ENCODE measurements at regions not wholly inside any gene's neighbourhood (a gene's known extent, or its start where the extent isn't known, plus 50 kb on each side); places are given as distances from the start of the nearest gene placed in this dataset.

DNA sequence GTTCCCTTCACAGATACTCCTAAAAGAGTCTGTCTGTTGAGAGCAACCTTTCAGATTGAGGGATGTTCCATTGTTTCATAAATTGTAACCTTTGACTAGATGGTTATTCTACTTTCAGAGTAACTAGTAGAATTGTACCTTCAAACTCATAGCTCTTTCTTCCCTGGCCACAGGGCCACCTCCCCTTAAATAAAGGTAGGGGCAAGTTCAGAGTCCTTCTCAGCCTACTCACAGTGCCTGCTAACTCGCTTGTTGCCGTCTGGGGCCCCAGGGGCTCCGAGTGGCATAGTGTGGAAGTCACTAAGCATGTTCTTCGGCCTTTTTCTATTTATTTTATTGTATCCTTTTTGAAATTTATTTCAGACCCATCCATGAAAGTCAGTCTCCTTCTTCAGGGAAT, 250.4 kb downstream of the ALX1 start:
- Mint-ChIP-seq H3K4me3 (no peak overlapping the region), H3K36me3 (ENCODE audit: low read depth) (no peaks in the 10 kb centered on the region), H3K4me1 (ENCODE audit: low read depth) (no peaks in the 10 kb centered on the region), H3K27me3 (ENCODE audit: insufficient read depth) (no peaks in the 10 kb centered on the region), H3K27ac (no peak overlapping the region), H3K9me3 (no peaks in the 10 kb centered on the region)
- no peak for DNase-seq (ENCODE audit: low spot score)
- intact Hi-C loops (cut with micrococcal nuclease): no loop called here

DNA sequence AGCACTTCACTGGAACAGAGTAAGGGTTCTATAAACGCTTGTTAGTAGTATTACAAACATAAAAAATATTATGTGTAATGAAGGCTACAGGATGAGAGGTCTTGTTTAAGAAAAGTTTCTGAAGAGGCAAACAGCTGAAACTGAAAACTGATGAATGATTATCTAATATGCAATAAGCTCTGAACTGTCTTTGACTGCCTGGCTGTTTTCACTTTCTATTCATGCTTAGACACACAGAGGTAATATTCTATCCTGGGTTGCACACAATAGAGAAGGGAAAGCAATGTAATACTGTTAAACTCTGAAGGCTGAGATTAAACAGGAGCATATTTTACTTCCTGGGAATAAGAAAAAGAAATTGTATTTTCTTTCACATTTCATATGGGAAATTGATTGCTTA, 251.3 kb downstream of the ALX1 start:
- no peaks in the 10 kb centered on the region for H3K27me3 Mint-ChIP-seq (ENCODE audit: insufficient read depth)
- intact Hi-C loops (cut with micrococcal nuclease): no loop called here
- no peaks in the 10 kb centered on the region for H3K4me1 Mint-ChIP-seq (ENCODE audit: low read depth)
- no peaks in the 10 kb centered on the region for H3K9me3 Mint-ChIP-seq
- no peak overlapping the region for H3K4me3 Mint-ChIP-seq
- DNase-seq (ENCODE audit: low spot score): no peak
- H3K27ac Mint-ChIP-seq: no peak overlapping the region
- no peaks in the 10 kb centered on the region for H3K36me3 Mint-ChIP-seq (ENCODE audit: low read depth)

DNA sequence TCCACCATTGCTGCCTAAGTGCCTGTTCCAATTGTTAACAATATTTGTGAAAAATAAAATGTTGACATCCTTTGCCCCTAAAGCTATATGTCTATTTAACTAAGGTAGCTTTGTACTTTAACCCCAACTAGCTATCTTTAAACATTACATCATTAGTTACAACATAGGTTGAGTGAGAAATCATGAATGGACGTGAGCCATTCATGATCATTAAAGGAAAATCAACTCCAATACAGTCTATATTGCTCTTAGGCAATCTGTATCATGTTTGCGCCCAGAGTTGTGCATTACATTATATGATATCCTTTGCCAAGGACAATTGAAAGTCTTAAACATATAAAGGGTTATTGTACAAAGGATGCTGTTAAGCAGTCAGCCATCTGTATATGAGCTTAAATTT, 269.6 kb downstream of the ALX1 start:
- no peaks in the 10 kb centered on the region for H3K27me3 Mint-ChIP-seq (ENCODE audit: insufficient read depth)
- no peaks in the 10 kb centered on the region for H3K4me1 Mint-ChIP-seq (ENCODE audit: low read depth)
- H3K36me3 Mint-ChIP-seq (ENCODE audit: low read depth): no peaks in the 10 kb centered on the region
- no peaks in the 10 kb centered on the region for H3K9me3 Mint-ChIP-seq
- no peak overlapping the region for H3K4me3 Mint-ChIP-seq
- no peak overlapping the region for H3K27ac Mint-ChIP-seq
- DNase-seq (ENCODE audit: low spot score): no peak
- intact Hi-C loops (cut with micrococcal nuclease): no loop called here

DNA sequence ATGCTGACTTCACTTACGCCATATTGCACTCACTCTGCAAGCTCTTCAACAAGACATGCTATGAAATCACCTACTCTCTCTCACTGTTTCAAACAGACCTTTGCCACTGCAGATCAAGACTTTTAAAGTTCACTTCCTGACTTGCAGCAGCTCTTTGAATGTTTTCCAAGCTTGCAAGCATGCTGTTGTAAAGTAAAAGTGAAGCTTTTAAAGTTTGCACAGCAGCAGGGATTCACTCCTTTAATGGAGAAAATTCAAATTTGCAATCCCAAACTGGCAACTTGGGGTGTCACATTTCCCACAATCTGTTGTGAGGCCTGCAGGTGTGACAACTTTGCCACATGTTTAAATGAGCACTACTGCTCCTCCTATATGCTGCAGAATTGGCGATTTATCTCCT, 270.9 kb downstream of the ALX1 start:
- intact Hi-C loops (cut with micrococcal nuclease): no loop called here
- DNase-seq (ENCODE audit: low spot score): no peak
- H3K4me1 Mint-ChIP-seq (ENCODE audit: low read depth): no peaks in the 10 kb centered on the region
- no peaks in the 10 kb centered on the region for H3K9me3 Mint-ChIP-seq
- no peak overlapping the region for H3K4me3 Mint-ChIP-seq
- H3K36me3 Mint-ChIP-seq (ENCODE audit: low read depth): no peaks in the 10 kb centered on the region
- no peak overlapping the region for H3K27ac Mint-ChIP-seq
- H3K27me3 Mint-ChIP-seq (ENCODE audit: insufficient read depth): no peaks in the 10 kb centered on the region

DNA sequence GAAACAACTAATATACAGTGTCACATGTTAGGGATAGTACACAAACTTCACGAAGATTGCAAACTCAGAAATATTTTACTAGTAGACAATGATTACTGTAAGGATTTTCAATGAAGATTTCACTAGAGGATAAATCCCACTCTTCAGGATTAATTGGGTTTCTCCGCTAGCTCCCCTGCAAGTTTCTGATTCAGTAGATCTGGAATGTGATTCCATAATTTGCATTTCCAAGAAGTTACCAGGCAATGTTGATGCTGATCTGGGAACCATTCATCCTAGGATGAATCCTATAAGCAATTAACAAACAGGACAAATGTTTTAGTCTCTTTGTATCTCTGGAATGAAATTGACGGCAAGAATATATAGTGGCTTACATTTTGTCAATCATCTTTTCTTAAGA, 272.4 kb downstream of the ALX1 start:
- H3K27me3 Mint-ChIP-seq (ENCODE audit: insufficient read depth): no peaks in the 10 kb centered on the region
- H3K27ac Mint-ChIP-seq: no peak overlapping the region
- H3K4me1 Mint-ChIP-seq (ENCODE audit: low read depth): no peaks in the 10 kb centered on the region
- no peaks in the 10 kb centered on the region for H3K9me3 Mint-ChIP-seq
- H3K36me3 Mint-ChIP-seq (ENCODE audit: low read depth): no peaks in the 10 kb centered on the region
- DNase-seq (ENCODE audit: low spot score): no peak
- intact Hi-C loops (cut with micrococcal nuclease): no loop called here
- no peak overlapping the region for H3K4me3 Mint-ChIP-seq

DNA sequence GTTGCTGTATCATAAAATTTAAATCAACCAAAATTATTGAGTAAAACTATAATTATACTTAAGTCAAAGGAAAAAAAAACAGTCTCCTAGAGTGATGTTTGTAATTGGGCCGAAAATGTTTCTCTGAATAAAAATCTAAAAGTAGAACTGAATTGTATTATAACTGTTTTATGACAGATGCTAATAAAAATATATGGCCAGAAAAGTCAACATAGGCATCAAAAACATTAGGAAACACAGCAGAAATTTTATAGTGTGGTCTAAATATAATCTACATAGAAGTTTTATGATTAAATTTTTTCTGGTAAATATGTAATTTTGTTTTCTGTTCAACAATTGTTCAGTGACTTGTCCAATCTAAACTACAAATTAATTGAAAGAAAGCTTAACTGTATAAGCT, 277.8 kb downstream of the ALX1 start:
- Mint-ChIP-seq H3K4me3 (no peak overlapping the region), H3K9me3 (no peaks in the 10 kb centered on the region), H3K27me3 (ENCODE audit: insufficient read depth) (no peaks in the 10 kb centered on the region), H3K4me1 (ENCODE audit: low read depth) (no peaks in the 10 kb centered on the region), H3K27ac (no peak overlapping the region), H3K36me3 (ENCODE audit: low read depth) (no peaks in the 10 kb centered on the region)
- no peak for DNase-seq (ENCODE audit: low spot score)
- intact Hi-C loops (cut with micrococcal nuclease): no loop called here

DNA sequence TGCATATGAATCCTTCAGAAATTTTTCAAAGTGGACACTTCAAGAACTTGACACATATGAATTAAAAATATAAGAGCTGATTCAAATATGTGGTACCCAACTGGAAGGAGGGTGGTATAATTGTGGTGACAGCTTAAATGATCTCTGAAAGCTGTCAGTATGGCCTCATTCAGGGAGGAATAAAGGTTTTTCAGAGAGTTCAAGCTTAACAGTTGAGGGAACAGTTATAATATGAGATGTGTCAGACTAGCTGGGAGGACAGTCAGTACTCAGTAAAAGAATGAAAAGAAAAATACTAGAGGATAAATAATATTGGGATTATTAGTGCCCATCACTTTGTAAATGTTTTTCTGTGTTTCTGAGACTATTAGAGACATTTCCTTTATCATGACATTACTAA, 277.5 kb downstream of the RASSF9 start:
- no peak overlapping the region for H3K4me3 Mint-ChIP-seq
- H3K4me1 Mint-ChIP-seq (ENCODE audit: low read depth): no peaks in the 10 kb centered on the region
- no peaks in the 10 kb centered on the region for H3K27me3 Mint-ChIP-seq (ENCODE audit: insufficient read depth)
- H3K27ac Mint-ChIP-seq: no peak overlapping the region
- no peaks in the 10 kb centered on the region for H3K9me3 Mint-ChIP-seq
- no peak for DNase-seq (ENCODE audit: low spot score)
- no peaks in the 10 kb centered on the region for H3K36me3 Mint-ChIP-seq (ENCODE audit: low read depth)
- intact Hi-C loops (cut with micrococcal nuclease): no loop called here

DNA sequence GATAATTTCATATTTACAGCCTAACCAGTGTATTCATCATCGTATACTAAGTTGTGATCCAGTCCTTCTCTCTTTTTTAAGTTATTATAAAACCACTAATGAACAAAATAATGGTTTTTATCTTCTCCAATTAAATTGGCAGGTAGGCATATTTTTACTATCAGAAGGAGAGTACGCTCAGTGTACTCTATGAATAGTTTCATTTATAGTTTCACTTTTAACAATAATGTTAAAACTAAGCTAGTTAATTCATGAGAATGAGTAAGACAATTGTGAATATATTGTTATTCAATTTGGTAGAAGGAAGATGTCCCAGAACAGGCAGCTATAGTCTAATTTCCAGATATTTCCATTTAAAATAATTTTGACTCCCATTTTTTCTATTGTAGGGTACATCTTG, 277.1 kb downstream of the RASSF9 start:
- H3K9me3 Mint-ChIP-seq: no peaks in the 10 kb centered on the region
- DNase-seq (ENCODE audit: low spot score): no peak
- H3K4me3 Mint-ChIP-seq: no peak overlapping the region
- intact Hi-C loops (cut with micrococcal nuclease): no loop called here
- H3K4me1 Mint-ChIP-seq (ENCODE audit: low read depth): no peaks in the 10 kb centered on the region
- no peaks in the 10 kb centered on the region for H3K36me3 Mint-ChIP-seq (ENCODE audit: low read depth)
- no peak overlapping the region for H3K27ac Mint-ChIP-seq
- H3K27me3 Mint-ChIP-seq (ENCODE audit: insufficient read depth): no peaks in the 10 kb centered on the region

DNA sequence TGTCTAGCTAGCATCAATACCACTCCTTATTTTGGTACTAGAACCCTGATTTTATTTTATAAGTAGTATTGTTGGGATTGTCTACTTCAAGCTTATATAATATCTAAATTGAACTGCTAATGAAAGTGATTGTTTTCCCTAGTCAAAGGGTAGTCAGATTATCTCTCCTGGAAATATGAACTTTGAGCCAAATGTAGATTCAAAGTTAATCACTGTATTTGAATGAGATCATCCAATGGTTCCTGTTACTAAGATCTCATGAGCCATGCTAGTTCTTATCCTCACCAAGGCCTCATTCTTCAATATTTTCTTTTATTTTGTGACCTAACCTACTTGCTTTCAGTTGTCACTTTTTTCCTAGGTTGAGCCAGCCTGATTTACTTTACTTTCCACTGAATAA, 276.7 kb downstream of the RASSF9 start:
- H3K36me3 Mint-ChIP-seq (ENCODE audit: low read depth): no peaks in the 10 kb centered on the region
- no peak overlapping the region for H3K4me3 Mint-ChIP-seq
- DNase-seq (ENCODE audit: low spot score): no peak
- H3K4me1 Mint-ChIP-seq (ENCODE audit: low read depth): no peaks in the 10 kb centered on the region
- intact Hi-C loops (cut with micrococcal nuclease): no loop called here
- H3K27ac Mint-ChIP-seq: no peak overlapping the region
- no peaks in the 10 kb centered on the region for H3K27me3 Mint-ChIP-seq (ENCODE audit: insufficient read depth)
- H3K9me3 Mint-ChIP-seq: no peaks in the 10 kb centered on the region

DNA sequence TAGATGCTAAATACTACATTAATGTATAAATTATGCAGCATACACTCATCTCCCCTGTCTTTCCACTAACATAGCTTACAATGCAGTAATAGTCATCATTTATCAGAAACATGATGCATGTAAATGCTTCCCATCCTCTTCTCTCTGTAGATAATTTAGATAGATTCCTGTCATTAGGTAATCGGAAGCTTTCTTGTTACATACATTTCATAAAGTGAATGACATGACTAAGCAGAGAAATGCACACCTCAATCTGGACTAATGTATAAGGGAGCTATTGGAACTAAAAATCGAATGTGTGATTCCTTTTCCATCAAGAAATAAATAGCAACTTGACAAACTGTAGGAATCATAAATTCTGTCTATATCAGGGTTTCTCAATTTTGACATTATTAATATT, 273.4 kb downstream of the RASSF9 start:
- no peaks in the 10 kb centered on the region for H3K4me1 Mint-ChIP-seq (ENCODE audit: low read depth)
- H3K27me3 Mint-ChIP-seq (ENCODE audit: insufficient read depth): no peaks in the 10 kb centered on the region
- H3K36me3 Mint-ChIP-seq (ENCODE audit: low read depth): no peaks in the 10 kb centered on the region
- no peak overlapping the region for H3K27ac Mint-ChIP-seq
- no peak for DNase-seq (ENCODE audit: low spot score)
- intact Hi-C loops (cut with micrococcal nuclease): no loop called here
- H3K4me3 Mint-ChIP-seq: no peak overlapping the region
- H3K9me3 Mint-ChIP-seq: no peaks in the 10 kb centered on the region

DNA sequence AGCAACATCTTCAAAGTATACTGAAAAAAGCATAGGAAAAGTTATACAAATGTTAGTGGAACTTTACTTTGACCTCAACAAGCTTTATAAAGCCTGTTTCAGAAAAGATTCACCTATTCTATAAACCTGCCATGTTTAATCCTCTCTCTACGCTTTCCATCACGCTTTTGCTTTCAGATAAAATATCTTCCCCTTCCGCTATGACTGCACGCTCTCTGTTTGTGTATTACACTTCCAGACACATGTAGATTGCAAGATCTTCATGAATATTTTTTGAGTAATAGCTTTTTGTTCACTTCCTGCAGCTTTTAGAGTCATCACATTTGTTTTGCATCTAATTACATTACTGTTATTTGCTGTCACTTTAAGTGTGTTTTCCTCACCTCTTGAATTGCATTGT, 271.4 kb downstream of the RASSF9 start:
- H3K36me3 Mint-ChIP-seq (ENCODE audit: low read depth): no peaks in the 10 kb centered on the region

DNA sequence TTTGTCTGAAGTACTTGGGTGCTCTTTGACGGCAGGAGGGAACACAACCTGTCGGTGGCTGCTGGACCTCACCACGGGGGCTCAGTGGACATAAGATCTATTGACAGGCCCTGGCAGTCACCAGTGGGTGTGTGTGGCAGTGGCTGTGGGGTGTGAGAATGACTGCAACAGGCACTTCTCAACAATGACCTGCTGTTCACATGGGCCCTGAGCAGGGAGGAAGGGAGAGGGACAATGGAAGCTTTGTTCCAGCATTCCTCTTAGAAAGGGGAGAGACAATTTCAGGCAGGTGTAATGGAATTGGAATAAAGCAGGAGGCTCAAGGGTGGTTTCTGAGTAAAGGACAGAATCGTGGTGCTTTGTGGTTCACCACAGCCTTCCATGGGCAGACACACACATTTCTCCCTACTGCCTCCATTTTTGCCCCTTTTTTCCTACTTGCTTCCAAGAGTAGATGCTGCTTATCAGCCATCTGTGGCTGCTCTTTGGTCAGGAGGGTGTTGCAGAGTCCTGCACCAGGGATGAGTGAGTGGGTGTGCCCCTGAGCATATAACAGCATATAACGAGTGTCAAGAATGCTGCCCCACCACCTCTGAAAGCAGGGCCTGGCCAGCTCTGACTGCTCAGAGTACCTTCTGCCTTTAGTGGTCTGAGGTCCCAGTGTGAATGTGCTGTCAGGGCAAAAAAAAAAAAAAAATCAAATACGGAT, 267.7 kb downstream of the RASSF9 start:
- Mint-ChIP-seq H3K9me3 (no peaks in the 10 kb centered on the region), H3K4me1 (ENCODE audit: low read depth) (no peaks in the 10 kb centered on the region)

More for the DNA sequence above, 271.4 kb downstream of the RASSF9 start:
- intact Hi-C loops (cut with micrococcal nuclease): no loop called here
- no peak overlapping the region for H3K27ac Mint-ChIP-seq
- no peak overlapping the region for H3K4me3 Mint-ChIP-seq
- no peak for DNase-seq (ENCODE audit: low spot score)
- H3K9me3 Mint-ChIP-seq: no peaks in the 10 kb centered on the region
- H3K4me1 Mint-ChIP-seq (ENCODE audit: low read depth): no peaks in the 10 kb centered on the region
- H3K27me3 Mint-ChIP-seq (ENCODE audit: insufficient read depth): no peaks in the 10 kb centered on the region

DNA sequence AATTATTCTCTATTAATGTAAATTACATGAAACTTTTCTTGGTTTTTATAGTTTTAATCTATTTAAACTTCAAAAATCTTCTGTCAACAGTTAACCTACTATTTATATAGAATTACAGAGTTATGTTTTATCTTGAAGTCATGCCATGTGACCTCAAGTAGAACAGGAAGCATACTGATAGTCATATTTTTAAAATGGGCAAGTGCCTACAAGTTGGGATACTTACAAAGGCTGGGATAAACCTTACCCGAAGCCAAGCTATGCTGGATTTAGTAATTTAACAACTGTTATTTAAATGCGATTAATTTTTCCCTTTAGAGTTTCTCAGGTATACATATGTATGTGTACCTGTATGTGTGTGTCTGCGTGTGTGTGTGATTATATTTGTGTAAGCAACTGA, 266.9 kb downstream of the RASSF9 start:
- DNase-seq (ENCODE audit: low spot score): no peak
- H3K4me1 Mint-ChIP-seq (ENCODE audit: low read depth): no peaks in the 10 kb centered on the region
- intact Hi-C loops (cut with micrococcal nuclease): no loop called here
- no peaks in the 10 kb centered on the region for H3K9me3 Mint-ChIP-seq
- no peak overlapping the region for H3K4me3 Mint-ChIP-seq
- no peaks in the 10 kb centered on the region for H3K27me3 Mint-ChIP-seq (ENCODE audit: insufficient read depth)
- H3K36me3 Mint-ChIP-seq (ENCODE audit: low read depth): no peaks in the 10 kb centered on the region
- H3K27ac Mint-ChIP-seq: no peak overlapping the region

More for the DNA sequence above, 267.7 kb downstream of the RASSF9 start:
- no peak for DNase-seq (ENCODE audit: low spot score)
- Mint-ChIP-seq H3K4me3 (no peak overlapping the region), H3K27me3 (ENCODE audit: insufficient read depth) (no peaks in the 10 kb centered on the region), H3K36me3 (ENCODE audit: low read depth) (no peaks in the 10 kb centered on the region), H3K27ac (no peak overlapping the region)
- intact Hi-C loops (cut with micrococcal nuclease): no loop called here

DNA sequence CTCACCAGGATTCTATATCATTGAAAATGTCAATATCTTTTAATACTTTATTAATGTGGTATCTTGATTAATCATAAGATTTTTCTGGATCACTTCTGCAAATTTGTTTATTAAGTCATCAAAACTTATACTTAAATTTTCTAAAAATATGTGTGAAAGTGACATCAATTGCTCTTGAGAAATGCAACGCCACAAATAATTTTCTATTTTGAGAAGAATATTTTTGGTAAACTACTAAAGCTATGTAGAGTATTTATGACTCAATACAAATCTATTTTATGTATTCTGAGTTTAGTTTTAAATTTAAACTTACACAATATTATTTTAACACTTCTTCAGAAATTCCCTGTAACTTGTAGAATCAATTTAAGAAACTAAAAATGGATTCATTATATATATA, 263.3 kb downstream of the RASSF9 start:
- no peak overlapping the region for H3K27ac Mint-ChIP-seq
- no peaks in the 10 kb centered on the region for H3K27me3 Mint-ChIP-seq (ENCODE audit: insufficient read depth)
- no peaks in the 10 kb centered on the region for H3K9me3 Mint-ChIP-seq
- no peak for DNase-seq (ENCODE audit: low spot score)
- intact Hi-C loops (cut with micrococcal nuclease): no loop called here
- H3K36me3 Mint-ChIP-seq (ENCODE audit: low read depth): no peaks in the 10 kb centered on the region
- H3K4me1 Mint-ChIP-seq (ENCODE audit: low read depth): no peaks in the 10 kb centered on the region
- no peak overlapping the region for H3K4me3 Mint-ChIP-seq
